Endothelial cell (in vitro differentiated cells): ENCODE measurements at regions not wholly inside any gene's neighbourhood (a gene's known extent, or its start where the extent isn't known, plus 50 kb on each side); places are given as distances from the start of the nearest gene placed in this dataset.

Source experiments
- DNase-seq: peaks from one replicate; pipeline ENCODE4 v3.0.0; 2021; ENCODE audit warnings: low spot score
- H3K27ac Mint-ChIP-seq: one replicate; pipeline ENCODE4 v1.8.0; 2021; ENCODE audit warnings: mixed read lengths, inconsistent platforms; ENCODE audit not compliant: unreplicated experiment
- H3K27me3 Mint-ChIP-seq: one replicate; pipeline ENCODE4 v1.8.0; 2021; ENCODE audit warnings: mild to moderate bottlenecking, moderate library complexity, mixed read lengths, inconsistent platforms; ENCODE audit not compliant: unreplicated experiment
- H3K36me3 Mint-ChIP-seq: one replicate; pipeline ENCODE4 v1.8.0; 2021; ENCODE audit warnings: mild to moderate bottlenecking, low read depth, mixed read lengths, inconsistent platforms; ENCODE audit not compliant: unreplicated experiment
- H3K4me1 Mint-ChIP-seq: one replicate; pipeline ENCODE4 v1.8.0; 2021; ENCODE audit warnings: mild to moderate bottlenecking, mixed read lengths, inconsistent platforms; ENCODE audit not compliant: unreplicated experiment
- H3K4me3 Mint-ChIP-seq: one replicate; pipeline ENCODE4 v1.8.0; 2021; ENCODE audit warnings: mild to moderate bottlenecking, mixed read lengths, inconsistent platforms; ENCODE audit not compliant: unreplicated experiment
- H3K9me3 Mint-ChIP-seq: one replicate; pipeline ENCODE4 v1.8.0; 2021; ENCODE audit warnings: mixed read lengths, inconsistent platforms; ENCODE audit not compliant: unreplicated experiment
- CTCF ChIP-seq: fragments of 200-600 bp; sonication (generic); IDR thresholded peaks from one replicate; pipeline ENCODE4 v1.5.0; 2021; ENCODE audit warnings: antibody characterized with exemption; ENCODE audit not compliant: unreplicated experiment

GRCh38 chr7:132697003-132697402 lies 120.7 kb upstream of the PLXNA4 start:
- DNase-seq: peak; percentile 5
- no peak overlapping the region for H3K27ac Mint-ChIP-seq
- H3K4me3 Mint-ChIP-seq: no peak overlapping the region
- H3K4me1 Mint-ChIP-seq: peaks cover 9% of the 10 kb centered on the region
- H3K9me3 Mint-ChIP-seq: no peaks in the 10 kb centered on the region
- no peak for TF ChIP-seq CTCF
- H3K27me3 Mint-ChIP-seq: no peaks in the 10 kb centered on the region
- no peaks in the 10 kb centered on the region for H3K36me3 Mint-ChIP-seq

- DNase-seq: no peak
- no peak for TF ChIP-seq CTCF
- Mint-ChIP-seq H3K27ac (no peak overlapping the region), H3K4me1 (peaks cover 9% of the 10 kb centered on the region), H3K36me3 (no peaks in the 10 kb centered on the region), H3K9me3 (no peaks in the 10 kb centered on the region), H3K4me3 (no peak overlapping the region), H3K27me3 (no peaks in the 10 kb centered on the region)
Observed at GRCh38 chr7:132696332-132696731, 120.1 kb upstream of the PLXNA4 start.

GRCh38 chr7:132691201-132691600 lies 114.9 kb upstream of the PLXNA4 start:
- Mint-ChIP-seq H3K27ac (no peak overlapping the region), H3K4me1 (no peaks in the 10 kb centered on the region), H3K36me3 (no peaks in the 10 kb centered on the region), H3K4me3 (no peak overlapping the region), H3K27me3 (no peaks in the 10 kb centered on the region), H3K9me3 (no peaks in the 10 kb centered on the region)
- TF ChIP-seq CTCF: no peak
- DNase-seq: no peak

GRCh38 chr7:132690174-132690573 lies 113.9 kb upstream of the PLXNA4 start:
- Mint-ChIP-seq H3K27me3 (peaks cover 2% of the 10 kb centered on the region), H3K4me3 (no peak overlapping the region), H3K27ac (no peak overlapping the region), H3K4me1 (no peaks in the 10 kb centered on the region), H3K9me3 (no peaks in the 10 kb centered on the region), H3K36me3 (no peaks in the 10 kb centered on the region)
- no peak for TF ChIP-seq CTCF
- no peak for DNase-seq

GRCh38 chr7:132687981-132688383 lies 111.7 kb upstream of the PLXNA4 start:
- H3K9me3 Mint-ChIP-seq: no peaks in the 10 kb centered on the region
- no peaks in the 10 kb centered on the region for H3K4me1 Mint-ChIP-seq
- H3K27ac Mint-ChIP-seq: no peak overlapping the region
- no peak for DNase-seq
- no peak overlapping the region for H3K4me3 Mint-ChIP-seq
- no peak for TF ChIP-seq CTCF
- H3K36me3 Mint-ChIP-seq: no peaks in the 10 kb centered on the region
- H3K27me3 Mint-ChIP-seq: peaks cover 2% of the 10 kb centered on the region
